ENCODE measurements at regions not wholly inside any gene's neighbourhood (a gene's known extent, or its start where the extent isn't known, plus 50 kb on each side); places are given as distances from the start of the nearest gene placed in this dataset.
A peak's percentile ranks its signal among the peaks of the same experiment; 100 is the strongest.

DNA sequence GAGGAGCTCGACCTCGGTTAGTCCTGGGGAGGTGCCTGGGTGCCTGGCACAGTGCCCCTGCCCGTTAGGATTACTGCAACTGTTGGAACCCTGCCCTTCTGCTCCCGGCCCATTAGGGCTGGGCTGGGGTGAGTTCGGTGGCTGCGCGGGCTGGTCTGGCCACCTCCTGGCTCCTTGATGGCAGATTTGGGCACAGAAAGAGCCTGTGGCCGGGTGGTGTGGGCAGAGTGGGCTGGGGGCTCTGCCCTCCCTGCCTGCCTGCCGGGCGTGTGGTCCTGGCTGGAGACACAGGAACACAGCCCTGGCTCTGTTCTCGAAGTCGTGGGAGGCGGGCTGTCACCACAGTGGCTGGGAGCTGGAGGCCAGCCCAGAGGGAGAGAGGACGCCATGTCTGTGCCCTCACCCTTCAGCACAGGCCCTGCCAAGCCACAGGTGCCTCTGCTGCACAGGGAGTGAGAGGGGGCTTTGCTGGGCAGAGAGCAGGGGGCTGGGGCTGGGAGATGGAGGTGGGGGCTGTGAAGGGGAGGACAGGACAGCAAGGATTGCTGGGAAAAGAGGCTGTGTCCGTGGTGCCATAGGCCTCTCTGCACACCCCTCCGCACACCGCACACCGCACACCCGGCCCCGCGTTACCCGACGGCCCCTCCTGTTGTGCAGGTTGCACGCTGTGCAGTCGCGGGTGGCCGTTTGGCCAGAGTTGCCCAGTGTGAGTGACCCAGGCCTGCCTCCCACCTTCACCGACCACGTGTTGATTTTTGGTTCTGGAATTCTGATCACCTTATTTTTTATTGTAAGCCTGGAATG lies 236.6 kb upstream of the GSE1 start:
- ATAC-seq: no peak
- Histone ChIP-seq H3K36me3 (ENCODE audit: control insufficient read depth, insufficient read depth, low read length) (no peaks in the 10 kb centered on the region), H3K4me3 (ENCODE audit: low read depth in 2 of 2, low read length in 2 of 2) (no peak overlapping the region), H3K4me1 (ENCODE audit: control insufficient read depth, insufficient read depth, low read length) (peaks cover 19% of the 10 kb centered on the region), H3K9me3 (ENCODE audit: control insufficient read depth, insufficient read depth, low read depth, low read length) (no peaks in the 10 kb centered on the region), H3K27me3 (ENCODE audit: control insufficient read depth, insufficient read depth, low read length) (no peaks in the 10 kb centered on the region), H3K27ac (ENCODE audit: low read length) (peak overlapping the region; percentile 51; the same call in 1 of the 2 replicates)
- no TSS peak for BruUV-seq (replicated peaks)
- no peak for TF ChIP-seq SIN3A (IDR thresholded peaks at IDR 0.05; ENCODE audit: borderline replicate concordance, insufficient read depth, low read depth, low read length)
- no peak for TF ChIP-seq POLR2AphosphoS5 (IDR thresholded peaks at IDR 0.05; ENCODE audit: low read depth, low read length)
- TF ChIP-seq CTCF (IDR thresholded peaks at IDR 0.05): no peak
- TF ChIP-seq, protein P1, sequence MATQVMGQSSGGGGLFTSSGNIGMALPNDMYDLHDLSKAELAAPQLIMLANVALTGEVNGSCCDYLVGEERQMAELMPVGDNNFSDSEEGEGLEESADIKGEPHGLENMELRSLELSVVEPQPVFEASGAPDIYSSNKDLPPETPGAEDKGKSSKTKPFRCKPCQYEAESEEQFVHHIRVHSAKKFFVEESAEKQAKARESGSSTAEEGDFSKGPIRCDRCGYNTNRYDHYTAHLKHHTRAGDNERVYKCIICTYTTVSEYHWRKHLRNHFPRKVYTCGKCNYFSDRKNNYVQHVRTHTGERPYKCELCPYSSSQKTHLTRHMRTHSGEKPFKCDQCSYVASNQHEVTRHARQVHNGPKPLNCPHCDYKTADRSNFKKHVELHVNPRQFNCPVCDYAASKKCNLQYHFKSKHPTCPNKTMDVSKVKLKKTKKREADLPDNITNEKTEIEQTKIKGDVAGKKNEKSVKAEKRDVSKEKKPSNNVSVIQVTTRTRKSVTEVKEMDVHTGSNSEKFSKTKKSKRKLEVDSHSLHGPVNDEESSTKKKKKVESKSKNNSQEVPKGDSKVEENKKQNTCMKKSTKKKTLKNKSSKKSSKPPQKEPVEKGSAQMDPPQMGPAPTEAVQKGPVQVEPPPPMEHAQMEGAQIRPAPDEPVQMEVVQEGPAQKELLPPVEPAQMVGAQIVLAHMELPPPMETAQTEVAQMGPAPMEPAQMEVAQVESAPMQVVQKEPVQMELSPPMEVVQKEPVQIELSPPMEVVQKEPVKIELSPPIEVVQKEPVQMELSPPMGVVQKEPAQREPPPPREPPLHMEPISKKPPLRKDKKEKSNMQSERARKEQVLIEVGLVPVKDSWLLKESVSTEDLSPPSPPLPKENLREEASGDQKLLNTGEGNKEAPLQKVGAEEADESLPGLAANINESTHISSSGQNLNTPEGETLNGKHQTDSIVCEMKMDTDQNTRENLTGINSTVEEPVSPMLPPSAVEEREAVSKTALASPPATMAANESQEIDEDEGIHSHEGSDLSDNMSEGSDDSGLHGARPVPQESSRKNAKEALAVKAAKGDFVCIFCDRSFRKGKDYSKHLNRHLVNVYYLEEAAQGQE (IDR thresholded peaks at IDR 0.05; ENCODE audit: insufficient read depth in 1 of 2, low read depth in 2 of 2, low read length in 1 of 2): no peak
- no peak for TF ChIP-seq TCF7L2 (IDR thresholded peaks at IDR 0.05; ENCODE audit: low read depth, low read length)
- intact Hi-C loops (cut with micrococcal nuclease; ENCODE audit: unreplicated experiment) (no loop called here), in situ Hi-C loops (cut with HindIII; ENCODE audit: low pct_unique_long_range_greater_than_20kb, low sequenced_read_pairs) (no loop called here)
- DNase-seq (ENCODE audit: low read depth, low spot score): no peak
- CTCF ChIA-PET: no interaction called here
- POLR2A ChIA-PET: no interaction called here

DNA sequence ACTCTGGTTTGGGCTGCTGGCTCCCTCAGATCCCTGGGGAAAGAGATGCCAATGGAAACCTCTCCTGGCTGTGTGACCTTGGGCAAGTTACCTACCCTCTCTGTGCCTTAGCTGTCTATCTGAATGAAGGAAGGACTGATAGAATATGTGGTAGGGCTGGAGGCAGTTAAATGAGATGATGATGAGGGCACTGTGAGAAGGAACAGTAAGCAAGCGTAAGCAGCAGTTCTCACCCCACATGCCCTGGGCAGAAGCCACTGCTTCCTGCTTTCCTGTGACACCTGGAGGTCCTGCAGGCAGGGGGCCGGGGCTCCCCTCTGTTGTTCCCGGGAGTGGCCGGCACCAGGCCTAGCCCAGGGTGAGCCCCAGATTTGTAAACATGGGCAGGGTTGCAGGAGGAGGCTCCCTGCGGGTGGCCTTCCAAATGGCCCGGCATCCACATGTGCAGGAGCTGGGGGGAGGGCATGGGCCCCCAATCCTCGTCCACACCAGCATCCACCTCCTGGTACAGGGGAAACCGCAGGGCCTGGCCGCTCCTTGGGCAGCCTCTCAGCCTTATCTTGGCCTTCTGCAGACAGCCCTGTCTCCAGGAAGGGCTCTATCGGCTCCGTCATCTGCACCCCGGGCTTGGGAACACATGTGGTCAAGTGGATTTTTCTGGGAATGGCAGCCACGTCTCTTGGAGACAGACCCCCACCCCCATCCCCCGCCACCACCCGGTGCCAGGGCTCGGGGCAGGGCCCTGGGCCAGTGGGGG lies 235.6 kb upstream of the GSE1 start:
- ATAC-seq: no peak
- POLR2A ChIA-PET: no interaction called here
- no peak overlapping the region for H3K4me3 ChIP-seq (ENCODE audit: low read depth in 2 of 2, low read length in 2 of 2)
- no peaks in the 10 kb centered on the region for H3K36me3 ChIP-seq (ENCODE audit: control insufficient read depth, insufficient read depth, low read length)
- no peaks in the 10 kb centered on the region for H3K27me3 ChIP-seq (ENCODE audit: control insufficient read depth, insufficient read depth, low read length)
- peaks cover 19% of the 10 kb centered on the region for H3K4me1 ChIP-seq (ENCODE audit: control insufficient read depth, insufficient read depth, low read length)
- in situ Hi-C loops (cut with HindIII; ENCODE audit: low pct_unique_long_range_greater_than_20kb, low sequenced_read_pairs) (no loop called here), intact Hi-C loops (cut with micrococcal nuclease; ENCODE audit: unreplicated experiment) (no loop called here)
- no TSS peak for BruUV-seq (replicated peaks)
- no peak for DNase-seq (ENCODE audit: low read depth, low spot score)
- CTCF ChIA-PET: no interaction called here
- H3K27ac ChIP-seq (ENCODE audit: low read length): peak overlapping the region; percentile 23; the same call in 1 of the 2 replicates
- no peak for TF ChIP-seq POLR2AphosphoS5 (IDR thresholded peaks at IDR 0.05; ENCODE audit: low read depth, low read length)
- TF ChIP-seq SIN3A (IDR thresholded peaks at IDR 0.05; ENCODE audit: borderline replicate concordance, insufficient read depth, low read depth, low read length): no peak
- TF ChIP-seq TCF7L2 (IDR thresholded peaks at IDR 0.05; ENCODE audit: low read depth, low read length): no peak
- TF ChIP-seq CTCF (IDR thresholded peaks at IDR 0.05): no peak
- TF ChIP-seq, protein P1 (IDR thresholded peaks at IDR 0.05; ENCODE audit: insufficient read depth in 1 of 2, low read depth in 2 of 2, low read length in 1 of 2): no peak
- H3K9me3 ChIP-seq (ENCODE audit: control insufficient read depth, insufficient read depth, low read depth, low read length): no peaks in the 10 kb centered on the region
